Activated naive CD4-positive, alpha-beta T cell treated with anti-CD3 and anti-CD28 coated beads, Interleukin-2, amount 10 ng/mL, durations not matched to agents 7 days and 5 days (primary cell): ENCODE measurements at regions not wholly inside any gene's neighbourhood (a gene's known extent, or its start where the extent isn't known, plus 50 kb on each side); places are given as distances from the start of the nearest gene placed in this dataset.
"Not testable (repeated sequence)": the region's sequence is repeated elsewhere in the genome, so short reads cannot be mapped to it uniquely, and the experiment has no call there.

ENCODE experiments used
- CTCF ChIA-PET: fragments of 350-600 bp; sonication (Branson Sonifier 250); formaldehyde crosslinking; loops from one replicate; lab custom pipeline; 2021; ENCODE audit warnings: antibody characterized with exemption; lab: Charles Lee
- DNase-seq: peaks from one replicate; pipeline ENCODE4 v3.0.0-alpha.2; 2020
- H3K27ac Mint-ChIP-seq: one replicate; pipeline ENCODE4 v1.8.0; 2021; ENCODE audit warnings: mild to moderate bottlenecking, moderate library complexity, mixed read lengths
- H3K27me3 Mint-ChIP-seq: one replicate; pipeline ENCODE4 v1.8.0; 2021; ENCODE audit warnings: mild to moderate bottlenecking, mixed read lengths
- H3K36me3 Mint-ChIP-seq: one replicate; pipeline ENCODE4 v1.8.0; 2021; ENCODE audit warnings: mixed read lengths
- H3K4me1 Mint-ChIP-seq: one replicate; pipeline ENCODE4 v1.8.0; 2021; ENCODE audit warnings: mixed read lengths
- H3K4me3 Mint-ChIP-seq: one replicate; pipeline ENCODE4 v1.8.0; 2021; ENCODE audit warnings: mild to moderate bottlenecking, moderate library complexity, mixed read lengths
- H3K9me3 Mint-ChIP-seq: one replicate; pipeline ENCODE4 v1.8.0; 2021; ENCODE audit warnings: mixed read lengths

GRCh38 chr5:30524428-30524827, 669.1 kb upstream of the CDH6 start:
- H3K4me1 Mint-ChIP-seq: no peaks in the 10 kb centered on the region
- H3K27ac Mint-ChIP-seq: no peak overlapping the region
- H3K9me3 Mint-ChIP-seq: peaks cover 5% of the 10 kb centered on the region
- no peak for DNase-seq
- no peak overlapping the region for H3K4me3 Mint-ChIP-seq
- H3K36me3 Mint-ChIP-seq: no peaks in the 10 kb centered on the region
- CTCF ChIA-PET: no interaction called here
- no peaks in the 10 kb centered on the region for H3K27me3 Mint-ChIP-seq

DNA sequence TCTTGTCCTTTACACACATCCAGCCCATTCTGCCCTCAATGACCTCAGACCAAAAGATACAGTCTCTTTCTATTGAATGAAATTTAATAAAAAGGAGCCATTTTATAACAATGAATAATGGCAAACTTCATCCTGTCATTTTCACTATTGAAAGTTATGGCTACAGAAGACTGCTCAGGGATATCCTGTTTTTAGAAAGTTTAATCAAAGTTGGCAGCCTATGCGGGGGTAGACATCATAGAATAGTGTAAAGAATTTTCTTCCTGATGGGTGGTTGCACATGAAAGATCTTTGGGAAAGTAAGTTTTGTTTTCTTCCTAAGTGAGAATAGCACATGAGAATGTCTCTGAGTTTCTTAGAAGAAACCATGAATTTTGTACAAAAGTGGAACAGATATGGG, 670.4 kb upstream of the CDH6 start:
- H3K27ac Mint-ChIP-seq: no peak overlapping the region
- no peaks in the 10 kb centered on the region for H3K27me3 Mint-ChIP-seq
- no peak for DNase-seq
- H3K4me3 Mint-ChIP-seq: no peak overlapping the region
- H3K9me3 Mint-ChIP-seq: peaks cover 3% of the 10 kb centered on the region
- H3K4me1 Mint-ChIP-seq: no peaks in the 10 kb centered on the region
- CTCF ChIA-PET: no interaction called here
- no peaks in the 10 kb centered on the region for H3K36me3 Mint-ChIP-seq

DNA sequence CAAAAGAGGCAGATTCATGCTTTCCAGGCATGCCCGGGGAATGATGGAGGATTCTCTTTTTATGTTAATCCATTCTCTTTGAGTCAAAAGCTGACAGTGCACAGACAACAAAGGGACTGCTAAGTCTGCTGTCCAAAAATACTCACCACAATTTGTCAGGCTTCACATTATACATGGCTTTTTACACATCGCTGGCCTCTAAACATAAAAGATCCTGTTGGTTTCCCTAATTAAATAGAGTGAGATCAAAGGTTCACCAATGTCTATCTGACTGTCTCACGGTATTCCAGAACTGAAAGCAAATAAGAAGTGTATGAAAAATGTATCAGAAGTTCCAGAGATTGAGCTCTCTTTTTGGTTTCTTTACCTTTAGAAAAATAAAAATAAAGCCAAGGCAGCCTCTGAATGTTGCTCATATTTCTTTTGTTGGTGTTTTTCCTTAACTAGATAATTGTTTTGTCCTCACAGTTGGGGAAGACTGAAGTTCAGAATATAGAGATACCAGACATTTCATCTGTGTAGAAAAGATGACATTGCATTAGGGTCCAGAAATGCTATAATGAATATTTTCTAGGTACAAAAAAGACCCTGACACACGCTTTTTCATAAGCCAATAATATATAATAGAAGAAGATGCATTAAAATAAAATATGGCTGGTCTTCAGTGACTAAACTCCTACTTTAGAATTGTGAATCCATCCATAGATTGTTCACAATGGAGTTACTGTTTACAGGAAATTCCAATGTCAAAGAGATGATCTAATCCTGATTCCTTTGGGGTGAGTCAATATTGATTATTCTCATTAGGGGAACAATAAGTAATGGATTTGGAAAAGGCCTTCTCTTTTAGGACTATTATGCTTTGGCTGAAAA, 688.2 kb upstream of the CDH6 start:
- Mint-ChIP-seq H3K4me3 (no peak overlapping the region), H3K27me3 (no peaks in the 10 kb centered on the region), H3K27ac (no peak overlapping the region), H3K36me3 (no peaks in the 10 kb centered on the region), H3K4me1 (no peaks in the 10 kb centered on the region), H3K9me3 (peaks cover 8% of the 10 kb centered on the region)
- CTCF ChIA-PET: no interaction called here
- no peak for DNase-seq

- Mint-ChIP-seq H3K27ac (no peak overlapping the region), H3K4me1 (no peaks in the 10 kb centered on the region), H3K27me3 (no peaks in the 10 kb centered on the region), H3K4me3 (no peak overlapping the region), H3K9me3 (peaks cover 4% of the 10 kb centered on the region), H3K36me3 (no peaks in the 10 kb centered on the region)
- CTCF ChIA-PET: no interaction called here
- no peak for DNase-seq
Observed at GRCh38 chr5:30502277-30502676, 691.2 kb upstream of the CDH6 start.

DNA sequence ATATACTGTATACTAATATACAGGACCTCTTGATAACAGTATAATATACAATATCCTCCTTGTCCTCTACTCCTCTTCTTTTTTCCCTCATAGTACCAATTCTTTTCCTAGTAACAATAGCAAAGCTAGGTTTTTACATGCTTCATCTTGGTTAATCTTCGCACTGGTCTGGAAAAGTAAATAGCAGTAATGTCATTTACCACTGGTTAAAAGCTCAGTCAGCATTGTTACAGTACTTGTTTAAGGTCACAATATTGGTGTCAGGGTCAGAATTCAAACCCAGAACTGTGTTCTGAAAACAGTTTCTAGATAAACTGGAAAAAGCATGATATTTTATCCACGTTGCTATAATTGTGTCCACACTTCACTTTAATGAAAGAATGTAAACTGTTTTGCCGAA, 692.4 kb upstream of the CDH6 start:
- H3K27me3 Mint-ChIP-seq: no peaks in the 10 kb centered on the region
- H3K9me3 Mint-ChIP-seq: peaks cover 4% of the 10 kb centered on the region
- no peaks in the 10 kb centered on the region for H3K36me3 Mint-ChIP-seq
- CTCF ChIA-PET: no interaction called here
- H3K4me3 Mint-ChIP-seq: no peak overlapping the region
- DNase-seq: no peak
- no peaks in the 10 kb centered on the region for H3K4me1 Mint-ChIP-seq
- no peak overlapping the region for H3K27ac Mint-ChIP-seq

GRCh38 chr5:30500513-30500912, 693.0 kb upstream of the CDH6 start:
- H3K9me3 Mint-ChIP-seq: peaks cover 4% of the 10 kb centered on the region
- H3K4me1 Mint-ChIP-seq: no peaks in the 10 kb centered on the region
- H3K27me3 Mint-ChIP-seq: no peaks in the 10 kb centered on the region
- no peak for DNase-seq
- no peaks in the 10 kb centered on the region for H3K36me3 Mint-ChIP-seq
- no peak overlapping the region for H3K27ac Mint-ChIP-seq
- no peak overlapping the region for H3K4me3 Mint-ChIP-seq
- CTCF ChIA-PET: no interaction called here

- Mint-ChIP-seq H3K4me3 (no peak overlapping the region), H3K9me3 (peaks cover 6% of the 10 kb centered on the region), H3K27me3 (no peaks in the 10 kb centered on the region), H3K27ac (no peak overlapping the region), H3K36me3 (no peaks in the 10 kb centered on the region), H3K4me1 (no peaks in the 10 kb centered on the region)
- CTCF ChIA-PET: no interaction called here
- DNase-seq: no peak
Observed at GRCh38 chr5:30499402-30499801, 694.1 kb upstream of the CDH6 start.

GRCh38 chr5:30498972-30499371, 694.5 kb upstream of the CDH6 start:
- CTCF ChIA-PET: no interaction called here
- Mint-ChIP-seq H3K36me3 (no peaks in the 10 kb centered on the region), H3K27ac (no peak overlapping the region), H3K4me1 (no peaks in the 10 kb centered on the region), H3K27me3 (no peaks in the 10 kb centered on the region), H3K4me3 (no peak overlapping the region), H3K9me3 (peaks cover 6% of the 10 kb centered on the region)
- no peak for DNase-seq

DNA sequence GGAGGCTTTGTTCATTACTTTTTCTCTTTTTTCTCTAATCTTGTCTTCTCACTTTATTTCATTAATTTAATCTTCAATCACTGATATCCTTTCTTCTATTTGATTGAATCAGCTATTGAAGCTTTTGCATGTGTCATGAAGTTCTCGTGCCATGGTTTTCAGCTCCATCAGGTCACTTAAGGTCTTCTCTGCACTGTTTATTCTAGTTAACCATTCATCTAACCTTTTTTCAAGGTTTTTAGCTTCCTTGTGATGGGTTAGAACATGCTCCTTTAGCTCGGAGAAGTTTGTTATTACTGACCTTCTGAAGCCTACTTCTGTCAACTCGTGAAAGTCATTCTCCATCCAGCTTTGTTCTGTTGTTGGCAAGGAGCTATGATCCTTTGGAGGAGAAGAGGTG, 695.0 kb upstream of the CDH6 start:
- H3K9me3 Mint-ChIP-seq, DNase-seq, H3K4me3 Mint-ChIP-seq, H3K27ac Mint-ChIP-seq, H3K36me3 Mint-ChIP-seq, H3K27me3 Mint-ChIP-seq, CTCF ChIA-PET, H3K4me1 Mint-ChIP-seq: not testable (repeated sequence)

GRCh38 chr5:30494113-30494512, 699.4 kb upstream of the CDH6 start:
- DNase-seq, H3K9me3 Mint-ChIP-seq, CTCF ChIA-PET, H3K4me1 Mint-ChIP-seq, H3K4me3 Mint-ChIP-seq, H3K36me3 Mint-ChIP-seq, H3K27me3 Mint-ChIP-seq, H3K27ac Mint-ChIP-seq: not testable (repeated sequence)

DNA sequence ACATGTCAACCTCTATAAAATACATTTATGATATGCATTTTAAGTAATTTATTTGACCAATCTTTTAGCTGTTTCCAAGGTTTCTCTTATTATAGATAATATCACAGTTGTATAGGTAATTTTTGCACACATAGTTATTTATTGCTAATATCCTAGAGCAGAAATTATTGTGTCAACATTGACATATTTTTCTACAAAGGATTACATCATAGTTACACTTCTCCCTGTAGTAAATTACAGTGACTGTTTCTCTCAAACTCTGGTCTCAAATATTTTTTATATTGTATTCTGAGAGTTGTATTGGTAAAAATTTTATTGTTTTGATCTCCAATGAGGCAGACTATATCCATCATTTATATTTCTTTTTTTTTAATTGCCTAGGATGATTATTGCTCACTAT, 714.4 kb upstream of the CDH6 start:
- Mint-ChIP-seq H3K36me3 (no peaks in the 10 kb centered on the region), H3K27ac (no peak overlapping the region), H3K4me1 (no peaks in the 10 kb centered on the region), H3K4me3 (no peak overlapping the region), H3K9me3 (peaks cover 32% of the 10 kb centered on the region), H3K27me3 (no peaks in the 10 kb centered on the region)
- CTCF ChIA-PET: no interaction called here
- no peak for DNase-seq

DNA sequence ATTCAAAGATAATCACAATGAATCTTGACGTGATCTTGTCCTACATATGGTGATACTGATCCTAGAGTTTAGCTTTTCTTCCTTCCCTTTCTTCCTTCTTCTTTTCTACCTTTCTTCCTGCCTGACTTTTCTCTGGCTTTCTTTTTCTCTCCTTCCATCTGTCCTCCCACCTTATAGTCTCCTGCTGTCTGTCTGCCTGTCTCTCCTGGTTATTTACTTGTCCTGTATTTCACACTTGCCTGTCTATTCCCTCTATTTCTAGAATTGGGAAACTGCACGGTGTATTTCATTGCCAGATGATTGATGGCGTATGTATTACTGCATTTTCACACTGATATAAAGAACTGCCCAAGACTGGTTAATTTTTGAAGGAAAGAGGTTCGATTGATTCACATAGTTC, 718.1 kb upstream of the CDH6 start:
- H3K9me3 Mint-ChIP-seq: peaks cover 34% of the 10 kb centered on the region
- no peak overlapping the region for H3K4me3 Mint-ChIP-seq
- H3K27me3 Mint-ChIP-seq: no peaks in the 10 kb centered on the region
- no peaks in the 10 kb centered on the region for H3K36me3 Mint-ChIP-seq
- CTCF ChIA-PET: no interaction called here
- no peak overlapping the region for H3K27ac Mint-ChIP-seq
- H3K4me1 Mint-ChIP-seq: no peaks in the 10 kb centered on the region
- no peak for DNase-seq

DNA sequence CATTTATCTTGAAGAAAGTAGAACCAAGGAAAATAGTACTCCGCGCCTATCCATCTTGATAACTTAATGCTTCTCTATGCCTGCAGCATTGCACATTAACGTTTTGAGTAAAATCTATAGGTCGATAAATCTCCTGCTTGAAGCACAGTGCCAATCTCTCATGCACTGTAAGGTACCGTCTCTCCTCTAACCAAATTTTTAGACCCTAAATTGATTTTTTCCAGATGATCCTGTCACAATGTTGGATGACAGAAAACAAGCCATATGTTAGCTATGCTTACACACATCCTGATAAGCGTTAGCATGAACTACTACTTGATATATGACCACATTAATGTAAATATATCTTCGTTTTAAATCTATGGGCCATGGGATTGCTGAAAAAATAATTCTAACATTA, 723.8 kb upstream of the CDH6 start:
- DNase-seq: no peak
- no peak overlapping the region for H3K4me3 Mint-ChIP-seq
- no peak overlapping the region for H3K27ac Mint-ChIP-seq
- H3K36me3 Mint-ChIP-seq: no peaks in the 10 kb centered on the region
- H3K27me3 Mint-ChIP-seq: no peaks in the 10 kb centered on the region
- H3K4me1 Mint-ChIP-seq: no peaks in the 10 kb centered on the region
- CTCF ChIA-PET: no interaction called here
- peaks cover 14% of the 10 kb centered on the region for H3K9me3 Mint-ChIP-seq

DNA sequence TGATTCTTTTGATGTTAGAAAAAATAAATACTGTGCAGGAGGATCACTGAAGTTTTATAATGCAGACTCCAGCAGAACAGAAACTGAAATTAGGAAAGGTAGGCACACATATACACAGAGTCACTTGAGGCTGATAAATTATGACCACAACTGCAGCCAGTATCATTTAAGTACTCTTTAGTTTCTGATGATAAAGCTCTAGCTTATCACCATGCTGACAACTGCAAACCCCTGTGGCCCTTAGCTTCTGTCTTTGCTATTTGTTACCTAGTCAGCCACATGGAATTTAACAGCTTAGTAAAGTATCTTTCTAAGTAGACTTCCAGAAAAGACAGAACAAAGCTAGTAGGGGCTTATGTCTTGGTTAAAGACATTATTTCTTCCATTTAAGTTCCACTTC, 734.8 kb upstream of the CDH6 start:
- Mint-ChIP-seq H3K4me3 (no peak overlapping the region), H3K27me3 (no peaks in the 10 kb centered on the region), H3K36me3 (no peaks in the 10 kb centered on the region), H3K9me3 (peaks cover 14% of the 10 kb centered on the region), H3K27ac (no peak overlapping the region), H3K4me1 (no peaks in the 10 kb centered on the region)
- CTCF ChIA-PET: no interaction called here
- no peak for DNase-seq

DNA sequence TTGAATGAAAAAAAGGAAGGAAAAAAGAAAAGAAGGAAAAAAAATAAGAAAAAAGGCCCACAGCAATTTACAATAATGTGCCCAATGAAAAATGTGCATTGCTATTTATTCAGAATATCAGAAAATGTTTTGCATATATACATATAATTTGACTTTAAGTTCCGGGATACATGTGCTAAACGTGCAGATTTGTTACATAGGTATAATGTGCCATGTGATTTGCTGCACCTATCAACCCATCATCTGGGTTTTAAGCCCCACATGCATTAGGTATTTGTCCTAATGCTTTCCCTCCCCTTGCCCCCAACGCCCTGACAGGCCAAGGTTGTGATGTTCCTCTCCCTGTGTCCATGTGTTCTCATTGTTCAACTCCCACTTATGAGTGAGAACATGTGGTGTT, 738.0 kb upstream of the CDH6 start:
- H3K27ac Mint-ChIP-seq, H3K36me3 Mint-ChIP-seq, H3K27me3 Mint-ChIP-seq, H3K4me3 Mint-ChIP-seq, CTCF ChIA-PET, DNase-seq, H3K4me1 Mint-ChIP-seq: not testable (repeated sequence)
- H3K9me3 Mint-ChIP-seq: peaks cover 17% of the 10 kb centered on the region
